ENCODE measurements at regions not wholly inside any gene's neighbourhood (a gene's known extent, or its start where the extent isn't known, plus 50 kb on each side); places are given as distances from the start of the nearest gene placed in this dataset.

GRCh38 chr3:18891641-18892040, 256.7 kb upstream of the KCNH8 start:
- WGBS (ENCODE audit: extremely low coverage, insufficient read length, low lambda C conversion rate), result no CpG with 5 or more reads among the region's 6 CpGs
- Histone ChIP-seq H3K18ac (ENCODE audit: insufficient read length, low read depth, low read length) (no peak overlapping the region), H2BK5ac (ENCODE audit: insufficient read length, low read length) (no peak overlapping the region), H3T11ph (ENCODE audit: low read length) (no peak overlapping the region), H4K20me1 (ENCODE audit: control insufficient read depth, insufficient read depth, insufficient read length) (no peaks in the 10 kb centered on the region), H2BK120ac (ENCODE audit: low read depth, low read length, poor library complexity, severe bottlenecking) (no peak overlapping the region), H3K23ac (ENCODE audit: insufficient read length, low read depth, low read length) (no peak overlapping the region), H4K91ac (ENCODE audit: insufficient read length, low read depth, low read length) (no peak overlapping the region), H3K79me1 (ENCODE audit: insufficient read depth, low read depth, low read length, poor library complexity, severe bottlenecking) (no peaks in the 10 kb centered on the region), H3K4me2 (ENCODE audit: insufficient read depth, insufficient read length, low read length) (no peak overlapping the region), H3K27ac (ENCODE audit: insufficient read length, low read depth, low read length) (no peak overlapping the region), H2BK12ac (ENCODE audit: insufficient read length, low read depth, low read length) (no peak overlapping the region), H3K27me3 (ENCODE audit: insufficient read depth, low read length) (no peaks in the 10 kb centered on the region), H3K4ac (ENCODE audit: low read depth, low read length) (no peak overlapping the region), H2AK5ac (ENCODE audit: insufficient read length, low read length) (no peak overlapping the region), H2AFZ (ENCODE audit: low read length) (no peak overlapping the region), H2BK20ac (ENCODE audit: low read depth, low read length, poor library complexity, severe bottlenecking) (no peak overlapping the region), H3K79me2 (ENCODE audit: insufficient read depth, low read length) (no peaks in the 10 kb centered on the region), H3K9me3 (ENCODE audit: control insufficient read depth, low read depth, low read length) (no peaks in the 10 kb centered on the region), H4K5ac (ENCODE audit: insufficient read length, low read depth, low read length) (no peak overlapping the region), H4K8ac (replicated peaks; ENCODE audit: insufficient read length, low read depth, low read length) (no peak overlapping the region), H3K56ac (ENCODE audit: insufficient read length, low read depth, low read length) (no peak overlapping the region), H3K14ac (ENCODE audit: insufficient read depth, low read length) (no peak overlapping the region), H3K23me2 (ENCODE audit: insufficient read length, low read depth, low read length, poor library complexity, severe bottlenecking) (no peaks in the 10 kb centered on the region), H3K4me1 (ENCODE audit: insufficient read depth, low read length) (no peaks in the 10 kb centered on the region), H2BK15ac (ENCODE audit: low read depth, low read length) (no peak overlapping the region), H3K9ac (ENCODE audit: extremely low read depth, insufficient read length, low read length) (no peak overlapping the region)
- Mint-ChIP-seq H3K4me3 (no peak overlapping the region), H3K9me3 (no peaks in the 10 kb centered on the region), H3K27me3 (ENCODE audit: low read depth) (no peaks in the 10 kb centered on the region), H3K36me3 (ENCODE audit: insufficient read depth in 1 of 3, low read depth in 3 of 3) (no peaks in the 10 kb centered on the region), H3K27ac (no peak overlapping the region), H3K4me1 (peaks cover 4 to 6% of the 10 kb centered on the region in 2 experiments)
- no peak for DNase-seq
- TF ChIP-seq CTCF (conservative IDR thresholded peaks at IDR 0.05), result no peak
